WI38 (cell line): ENCODE measurements at regions not wholly inside any gene's neighbourhood (a gene's known extent, or its start where the extent isn't known, plus 50 kb on each side); places are given as distances from the start of the nearest gene placed in this dataset.

Experiments
- H3K4me3 ChIP-seq: 2 replicates; pipeline ENCODE4 v1.5.1; 2011; ENCODE audit warnings: low read depth, mild to moderate bottlenecking, control low read depth, low read length
- CTCF ChIP-seq: IDR thresholded peaks from 2 replicates; pipeline ENCODE4 v1.5.1; 2012; ENCODE audit warnings: low read depth, mild to moderate bottlenecking, control low read depth, low read length

DNA sequence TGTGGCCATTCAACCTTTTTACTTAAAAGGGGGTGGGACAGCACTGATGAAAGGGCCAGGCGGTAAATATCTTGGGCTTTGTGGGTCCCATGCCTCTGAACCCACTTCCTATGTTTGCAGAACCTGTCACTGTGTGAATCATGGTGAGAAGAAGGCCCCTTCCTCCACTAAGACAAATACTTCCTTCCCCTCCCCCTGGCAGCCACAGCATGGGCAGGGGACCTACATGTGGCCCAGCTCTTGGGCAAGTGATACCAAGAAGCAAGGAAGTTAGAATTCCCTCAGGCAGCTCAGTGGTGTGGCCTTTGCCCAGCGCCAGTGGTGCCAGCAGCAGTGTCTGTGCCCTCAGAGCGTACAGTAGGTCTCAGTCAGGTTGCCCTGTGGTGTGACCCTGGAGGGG is 168.6 kb downstream of the TRIM33 start:
- no peak overlapping the region for H3K4me3 ChIP-seq
- TF ChIP-seq CTCF: no peak

DNA sequence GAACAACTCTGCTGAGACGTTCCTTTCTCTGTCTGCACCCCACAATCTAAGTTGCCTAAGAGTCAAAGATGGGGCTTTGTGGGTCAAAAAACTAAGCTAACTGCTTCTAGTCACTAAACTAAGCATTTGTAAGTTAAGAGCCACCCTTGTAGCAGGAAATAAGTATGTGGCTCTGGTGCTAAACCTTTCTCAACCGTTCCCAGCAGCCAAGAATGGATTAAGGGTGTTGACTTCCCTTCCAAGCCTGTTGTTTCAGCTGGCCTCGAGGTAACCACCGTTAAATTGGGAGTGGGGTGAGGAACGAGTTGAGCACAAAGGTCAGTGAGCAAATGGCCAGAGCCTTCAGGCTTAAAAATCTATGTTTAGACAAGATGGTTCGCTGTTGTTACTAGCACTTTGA is 169.1 kb downstream of the TRIM33 start:
- no peak for TF ChIP-seq CTCF
- H3K4me3 ChIP-seq: no peak overlapping the region

DNA sequence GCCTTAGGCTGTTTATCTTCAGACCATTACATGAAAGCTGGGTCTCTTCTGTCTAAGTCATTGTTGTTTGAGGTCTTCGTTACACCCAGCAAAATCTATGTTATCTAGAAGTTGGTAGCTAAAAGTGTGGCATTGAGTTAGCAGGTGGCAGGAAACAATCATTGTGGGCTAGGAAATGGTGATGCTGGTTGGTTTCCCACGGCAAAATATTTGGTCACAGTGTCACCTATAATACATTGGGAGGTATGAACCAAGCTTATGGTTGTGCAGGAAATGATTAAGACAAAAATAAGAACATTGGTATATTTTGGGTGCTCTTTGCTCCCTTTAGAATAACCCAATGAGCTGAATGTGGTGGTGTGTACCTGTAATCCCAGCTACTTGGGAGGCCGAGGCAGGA is 169.7 kb downstream of the TRIM33 start:
- TF ChIP-seq CTCF: no peak
- H3K4me3 ChIP-seq: no peak overlapping the region

DNA sequence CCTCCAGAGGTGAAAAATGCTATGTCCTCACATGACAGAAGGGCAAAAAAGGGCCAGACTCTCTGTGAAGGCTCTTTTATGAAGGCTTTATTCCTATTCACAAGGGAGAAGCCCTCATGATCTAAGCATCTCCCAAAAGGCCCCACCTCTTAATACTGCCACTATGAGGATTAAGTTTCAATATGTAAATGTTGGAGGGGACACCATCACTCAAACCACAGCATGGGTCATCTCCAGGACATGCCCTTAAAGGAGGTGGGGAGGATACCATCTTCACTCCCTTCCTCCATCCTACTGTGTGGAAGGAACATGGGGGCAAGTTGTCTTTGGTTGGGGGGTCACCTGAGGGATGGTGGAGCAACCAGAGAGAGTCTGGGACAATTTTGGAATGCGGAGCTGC is 170.1 kb downstream of the TRIM33 start:
- no peak for TF ChIP-seq CTCF

GRCh38 chr1:114339379-114339778 is 171.6 kb downstream of the TRIM33 start:
- TF ChIP-seq CTCF: no peak
- H3K4me3 ChIP-seq: no peak overlapping the region

More for the DNA sequence above, 170.1 kb downstream of the TRIM33 start:
- no peak overlapping the region for H3K4me3 ChIP-seq

- no peak for TF ChIP-seq CTCF
- no peak overlapping the region for H3K4me3 ChIP-seq
These were observed 172.7 kb downstream of the TRIM33 start for GRCh38 chr1:114338191-114338890.

- no peak for TF ChIP-seq CTCF
- no peak overlapping the region for H3K4me3 ChIP-seq
These were observed 173.6 kb downstream of the TRIM33 start for GRCh38 chr1:114337417-114337816.
